GM12878 (cell line): ENCODE measurements at regions not wholly inside any gene's neighbourhood (a gene's known extent, or its start where the extent isn't known, plus 50 kb on each side); places are given as distances from the start of the nearest gene placed in this dataset.

Experiments used
- JUND ChIP-seq: IDR thresholded peaks from 2 replicates; pipeline ENCODE4 v1.6.1; 2012; ENCODE audit warnings: low read depth, mild to moderate bottlenecking, low read length, improper control_type of control experiment, moderate library complexity
- POLR2AphosphoS5 ChIP-seq: IDR thresholded peaks from 2 replicates; pipeline ENCODE4 v1.6.1; 2011; ENCODE audit warnings: mild to moderate bottlenecking, low read length, inconsistent platforms
- RAD21 ChIP-seq: IDR thresholded peaks from 2 replicates; pipeline ENCODE4 v1.6.1; 2011; ENCODE audit warnings: mild to moderate bottlenecking, low read depth, low read length, moderate library complexity; ENCODE audit not compliant: insufficient read depth

DNA sequence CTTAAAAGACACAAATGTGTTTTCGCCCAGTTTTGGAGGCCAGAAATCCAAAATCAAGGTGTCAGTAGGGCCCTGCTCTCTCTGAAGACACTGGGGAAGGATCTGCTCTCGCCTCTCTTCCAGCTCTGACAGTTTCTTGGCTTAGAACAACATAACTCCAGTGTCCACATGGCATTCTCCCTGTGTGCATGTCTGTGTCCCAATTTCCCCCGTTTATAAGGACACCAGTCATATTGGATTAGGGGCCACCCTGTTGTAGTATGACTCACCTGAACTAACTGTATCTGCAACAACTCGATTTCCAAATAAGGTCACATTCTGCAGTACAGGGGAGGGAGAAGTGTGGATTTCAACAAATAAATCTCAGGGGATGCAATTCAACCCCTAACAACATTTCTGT, 263.2 kb downstream of the SS18 start:
- TF ChIP-seq RAD21 (no peak), POLR2AphosphoS5 (no peak), JUND (no peak)
